AG04449 (cell line): ENCODE measurements at regions not wholly inside any gene's neighbourhood (a gene's known extent, or its start where the extent isn't known, plus 50 kb on each side); places are given as distances from the start of the nearest gene placed in this dataset.

Experiments
- CTCF ChIA-PET: fragments of 350-600 bp; formaldehyde crosslinking; extraction: SDS; loops from one replicate; lab custom pipeline; 2021; ENCODE audit warnings: antibody characterized with exemption; lab: Yijun Ruan, JAX
- POLR2A ChIA-PET: fragments of 400-600, 350-600 bp; formaldehyde crosslinking; extraction: SDS; loops from one replicate; lab custom pipeline; 2020; ENCODE audit warnings: antibody characterized with exemption, inconsistent platforms; lab: Yijun Ruan, JAX
- DNase-seq: peaks from one replicate; pipeline ENCODE4 v3.0.0-alpha.2; 2010; ENCODE audit warnings: low read depth, low spot score
- H3K4me3 ChIP-seq: 2 replicates; pipeline ENCODE4 v1.5.1; 2011; ENCODE audit warnings: low read depth, mild to moderate bottlenecking, control low read depth, low read length
- TF ChIP-seq, protein P1 (sequence below): IDR thresholded peaks from one replicate; pipeline ENCODE4 v1.5.1; 2011; ENCODE audit warnings: mild to moderate bottlenecking, moderate library complexity, low read length, control low read depth, inconsistent platforms; ENCODE audit not compliant: insufficient read depth; ENCODE audit errors: missing control alignments

DNA sequence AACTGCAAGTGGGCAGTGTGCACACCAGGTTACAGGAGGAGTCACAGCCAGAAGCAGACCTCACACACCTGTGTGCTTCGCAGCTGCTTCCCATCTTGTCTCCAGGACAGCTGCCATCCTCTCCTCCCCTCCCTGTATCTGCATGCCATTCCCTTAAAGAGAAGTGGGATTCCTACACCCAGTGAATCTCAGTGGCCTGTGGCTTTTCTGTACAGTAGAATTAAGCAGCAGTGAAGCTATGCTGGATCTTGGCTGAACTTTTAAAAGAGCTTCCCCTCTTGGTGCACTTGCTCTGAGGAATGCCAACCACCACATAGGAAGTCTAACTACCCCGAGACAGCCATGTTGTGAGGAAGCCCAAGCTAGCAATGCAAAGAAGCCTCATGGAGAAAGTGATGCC is 236.5 kb upstream of the ZMIZ1 start:
- CTCF ChIA-PET = no interaction called here
- POLR2A ChIA-PET = no interaction called here
- DNase-seq = no peak
- TF ChIP-seq, protein P1, sequence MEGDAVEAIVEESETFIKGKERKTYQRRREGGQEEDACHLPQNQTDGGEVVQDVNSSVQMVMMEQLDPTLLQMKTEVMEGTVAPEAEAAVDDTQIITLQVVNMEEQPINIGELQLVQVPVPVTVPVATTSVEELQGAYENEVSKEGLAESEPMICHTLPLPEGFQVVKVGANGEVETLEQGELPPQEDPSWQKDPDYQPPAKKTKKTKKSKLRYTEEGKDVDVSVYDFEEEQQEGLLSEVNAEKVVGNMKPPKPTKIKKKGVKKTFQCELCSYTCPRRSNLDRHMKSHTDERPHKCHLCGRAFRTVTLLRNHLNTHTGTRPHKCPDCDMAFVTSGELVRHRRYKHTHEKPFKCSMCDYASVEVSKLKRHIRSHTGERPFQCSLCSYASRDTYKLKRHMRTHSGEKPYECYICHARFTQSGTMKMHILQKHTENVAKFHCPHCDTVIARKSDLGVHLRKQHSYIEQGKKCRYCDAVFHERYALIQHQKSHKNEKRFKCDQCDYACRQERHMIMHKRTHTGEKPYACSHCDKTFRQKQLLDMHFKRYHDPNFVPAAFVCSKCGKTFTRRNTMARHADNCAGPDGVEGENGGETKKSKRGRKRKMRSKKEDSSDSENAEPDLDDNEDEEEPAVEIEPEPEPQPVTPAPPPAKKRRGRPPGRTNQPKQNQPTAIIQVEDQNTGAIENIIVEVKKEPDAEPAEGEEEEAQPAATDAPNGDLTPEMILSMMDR = no peak
- no peak overlapping the region for H3K4me3 ChIP-seq

DNA sequence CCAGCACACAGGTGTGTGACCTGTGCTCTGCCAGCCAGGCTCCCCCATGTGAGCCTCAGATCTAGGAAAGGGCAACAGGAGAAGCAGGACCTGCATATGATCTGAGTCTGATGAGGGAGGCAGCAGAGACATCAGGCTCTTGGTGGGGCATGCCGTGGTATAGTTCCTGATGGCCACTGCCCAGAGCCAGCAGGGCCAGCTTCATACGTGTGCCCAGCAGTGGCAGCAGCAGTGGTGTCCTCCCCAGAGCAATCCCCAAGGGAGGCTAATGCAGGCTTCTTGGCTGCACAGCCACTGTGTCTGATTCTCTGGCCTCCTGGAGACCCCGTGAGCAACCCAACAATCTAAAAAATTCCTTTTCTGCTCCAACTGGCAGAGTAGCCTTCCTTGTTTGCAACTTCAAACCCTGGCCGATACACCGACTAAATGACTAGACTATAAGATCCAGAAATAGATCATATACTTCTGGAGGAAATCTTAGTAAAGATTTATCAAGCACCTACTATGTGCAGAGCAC is 230.6 kb upstream of the ZMIZ1 start:
- TF ChIP-seq, protein P1 = no peak
- POLR2A ChIA-PET = no interaction called here
- no peak overlapping the region for H3K4me3 ChIP-seq
- CTCF ChIA-PET = no interaction called here
- DNase-seq = no peak

DNA sequence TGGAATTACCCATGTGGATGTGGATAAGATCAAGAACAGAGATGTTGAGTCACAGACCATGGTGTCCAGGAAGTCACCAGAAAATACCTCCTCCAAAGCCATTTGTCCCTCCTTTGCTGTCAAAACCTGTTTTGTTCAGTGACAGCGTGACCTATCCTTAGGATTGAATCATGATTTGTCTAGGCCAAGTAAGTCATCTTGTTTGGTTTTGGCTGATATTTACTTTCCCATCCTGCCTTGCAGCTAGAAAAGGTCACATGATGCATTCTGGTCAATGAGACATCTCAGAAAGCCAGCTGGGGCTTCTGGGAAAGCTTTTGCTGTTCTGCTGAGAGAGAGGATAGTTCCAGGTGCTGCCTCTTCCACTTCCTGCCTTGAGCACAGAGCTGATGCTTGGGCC is 225.3 kb upstream of the ZMIZ1 start:
- ChIA-PET POLR2A (no interaction called here), CTCF (no interaction called here)
- no peak for DNase-seq

DNA sequence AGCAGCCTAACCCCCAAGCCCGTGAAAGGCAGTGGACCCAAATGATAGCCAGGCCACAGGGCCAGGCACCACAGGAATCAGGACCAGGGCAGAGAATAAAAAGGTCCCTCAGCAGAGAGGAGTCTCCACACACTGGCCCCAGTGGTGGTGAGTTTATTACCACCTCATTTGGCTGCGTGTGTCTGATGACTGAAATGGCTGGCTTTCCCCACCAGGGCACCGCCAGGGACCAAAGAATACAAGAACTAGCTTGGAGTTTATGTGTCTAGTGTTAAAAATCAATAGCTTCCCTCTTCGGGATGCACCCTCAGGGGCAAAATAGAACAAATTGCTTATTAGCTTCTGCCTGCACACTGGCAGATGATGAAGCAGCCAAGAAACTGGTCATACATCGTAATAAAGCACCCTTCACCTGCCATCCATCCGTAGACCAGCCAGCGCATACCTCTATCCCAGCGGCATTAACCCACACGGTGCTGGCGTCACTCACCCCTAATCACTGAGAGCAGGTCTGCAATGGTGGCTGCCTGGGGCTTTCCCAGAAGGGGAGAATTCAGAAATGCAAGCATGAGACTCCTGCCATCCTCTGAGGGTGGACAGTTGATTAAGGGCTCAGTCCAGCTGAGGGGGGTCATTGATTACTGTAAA is 223.7 kb upstream of the ZMIZ1 start:
- ChIA-PET POLR2A (no interaction called here), CTCF (no interaction called here)
- TF ChIP-seq, protein P1 = no peak
- no peak overlapping the region for H3K4me3 ChIP-seq
- no peak for DNase-seq

More for the DNA sequence above, 225.3 kb upstream of the ZMIZ1 start:
- H3K4me3 ChIP-seq = no peak overlapping the region
- TF ChIP-seq, protein P1 = no peak

DNA sequence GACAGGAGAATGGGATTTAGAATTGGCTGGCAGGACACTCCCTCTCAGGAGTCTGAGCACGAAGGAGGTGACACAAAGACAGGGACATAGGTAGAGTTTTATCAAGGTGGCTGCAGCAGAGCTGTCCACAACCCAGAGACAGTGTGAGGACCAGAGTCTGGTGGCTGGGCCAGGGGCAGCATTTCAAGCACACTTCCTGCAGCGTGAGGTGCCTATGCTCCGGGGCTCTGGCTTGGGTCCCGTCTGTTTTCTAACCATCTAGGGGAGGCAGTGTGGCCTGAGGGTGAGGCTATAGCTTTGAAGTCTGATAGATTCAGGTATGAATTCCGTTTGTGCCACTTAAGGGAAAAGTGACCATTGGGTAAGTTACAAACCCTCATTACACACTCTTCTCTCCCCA is 222.7 kb upstream of the ZMIZ1 start:
- H3K4me3 ChIP-seq = no peak overlapping the region
- no peak for DNase-seq
- TF ChIP-seq, protein P1 = no peak
- POLR2A ChIA-PET = no interaction called here
- CTCF ChIA-PET = interaction anchor here (0.6 kb wide), 1 partner anchor 9 kb away, joined by 4 read pairs; no protein-coding TSS in a partner anchor

DNA sequence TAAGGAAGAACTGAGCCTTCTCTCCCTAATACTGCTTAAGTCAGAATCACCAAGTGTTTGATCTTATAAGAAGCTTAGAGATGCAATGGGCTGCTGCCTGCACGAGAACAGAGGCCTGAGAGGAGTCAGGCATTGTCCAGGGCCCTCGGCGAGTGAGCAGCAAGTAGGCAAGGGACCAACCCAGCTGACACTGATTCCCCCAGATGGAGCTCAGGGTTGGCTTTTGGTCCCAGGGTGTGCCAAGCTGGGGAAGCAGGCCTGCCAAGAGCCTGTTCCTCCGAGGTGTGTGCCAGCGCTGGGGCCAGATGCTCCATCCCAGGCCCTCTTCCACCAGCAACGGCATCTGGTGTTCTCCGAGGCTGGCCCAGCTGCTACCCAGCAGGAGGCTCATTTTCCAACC is 222.0 kb upstream of the ZMIZ1 start:
- TF ChIP-seq, protein P1 = no peak
- ChIA-PET POLR2A (no interaction called here), CTCF (no interaction called here)
- DNase-seq = no peak
- no peak overlapping the region for H3K4me3 ChIP-seq
